ENCODE measurements at regions not wholly inside any gene's neighbourhood (a gene's known extent, or its start where the extent isn't known, plus 50 kb on each side); places are given as distances from the start of the nearest gene placed in this dataset.

GRCh38 chr6:100176311-100176950 is 182.4 kb upstream of the MCHR2 start:
- peak; percentile 41 for DNase-seq

- DNase-seq: no peak
Measured at GRCh38 chr6:100175814-100176310, 181.8 kb upstream of the MCHR2 start.

- DNase-seq: no peak
Measured at GRCh38 chr6:100173211-100173610, 179.2 kb upstream of the MCHR2 start.

GRCh38 chr6:100172322-100172713 is 178.3 kb upstream of the MCHR2 start:
- DNase-seq: no peak

GRCh38 chr6:100171533-100172321 is 177.7 kb upstream of the MCHR2 start:
- peak; percentile 91 for DNase-seq

GRCh38 chr6:100168148-100168547 is 174.1 kb upstream of the MCHR2 start:
- DNase-seq: no peak

- no peak for DNase-seq
Measured at GRCh38 chr6:100167585-100167984, 173.6 kb upstream of the MCHR2 start.

- DNase-seq: no peak
Measured at GRCh38 chr6:100166956-100167355, 172.9 kb upstream of the MCHR2 start.

GRCh38 chr6:100165442-100165841 is 171.4 kb upstream of the MCHR2 start:
- DNase-seq: no peak

GRCh38 chr6:100163035-100163434 is 169.0 kb upstream of the MCHR2 start:
- no peak for DNase-seq

- peak; percentile 23 for DNase-seq
Measured at GRCh38 chr6:100161782-100162365, 167.9 kb upstream of the MCHR2 start.

- no peak for DNase-seq
Measured at GRCh38 chr6:100160930-100161329, 166.9 kb upstream of the MCHR2 start.

GRCh38 chr6:100155141-100155540 is 161.1 kb upstream of the MCHR2 start:
- no peak for DNase-seq

GRCh38 chr6:100153636-100154275 is 159.7 kb upstream of the MCHR2 start:
- no peak for DNase-seq

GRCh38 chr6:100152201-100152600 is 158.2 kb upstream of the MCHR2 start:
- DNase-seq: no peak

- DNase-seq: no peak
Measured at GRCh38 chr6:100144991-100145390, 151.0 kb upstream of the MCHR2 start.

- no peak for DNase-seq
Measured at GRCh38 chr6:100138346-100139022, 144.5 kb upstream of the MCHR2 start.

GRCh38 chr6:100137759-100138158 is 143.7 kb upstream of the MCHR2 start:
- DNase-seq: no peak

GRCh38 chr6:100136590-100136989 is 142.6 kb upstream of the MCHR2 start:
- DNase-seq: no peak

GRCh38 chr6:100135977-100136376 is 142.0 kb upstream of the MCHR2 start:
- no peak for DNase-seq

- peak; percentile 44 for DNase-seq
Measured at GRCh38 chr6:100134703-100135102, 140.7 kb upstream of the MCHR2 start.

GRCh38 chr6:100134297-100134696 is 140.3 kb upstream of the MCHR2 start:
- no peak for DNase-seq

GRCh38 chr6:100132005-100132404 is 138.0 kb upstream of the MCHR2 start:
- DNase-seq: peak; percentile 41

Data from activated CD4-positive, alpha-beta T cell treated with anti-CD3 and anti-CD28 coated beads, Interleukin-10, Interleukin-2, amounts not matched to agents 100 ng/mL and 50 ng/mL, durations not matched to agents 16 hours and 8 hours (primary cell).